Body of pancreas (tissue), 4 donors: ENCODE measurements at regions not wholly inside any gene's neighbourhood (a gene's known extent, or its start where the extent isn't known, plus 50 kb on each side); places are given as distances from the start of the nearest gene placed in this dataset.
"Not testable (repeated sequence)": the region's sequence is repeated elsewhere in the genome, so short reads cannot be mapped to it uniquely, and the experiment has no call there.

Experiments used
- CTCF ChIP-seq, 7 experiments: fragments of 450-650 bp in 4 of 7; fragments of 200-600 bp in 3 of 7; sonication (generic) in 3 of 7; IDR thresholded peaks; one replicate each; pipeline ENCODE4 v1.5.1; 2016 to 2019; ENCODE audit warnings: antibody characterized with exemption in 7 of 7
- POLR2A ChIP-seq, 3 donors: fragments of 450-650 bp; IDR thresholded peaks; one replicate each; pipeline ENCODE4 v1.6.1; 2016; ENCODE audit warnings: antibody characterized with exemption in 3 of 3, mild to moderate bottlenecking in 2 of 3

- TF ChIP-seq POLR2A, CTCF (IDR thresholded peaks at IDR 0.05): not testable (repeated sequence)
Observed at GRCh38 chr21:9820579-9820978, 700.8 kb upstream of the TPTE start.
